ENCODE measurements at regions not wholly inside any gene's neighbourhood (a gene's known extent, or its start where the extent isn't known, plus 50 kb on each side); places are given as distances from the start of the nearest gene placed in this dataset.

- H3K4me3 ChIP-seq (ENCODE audit: low read depth, low read length), result no peak overlapping the region
- no peak for DNase-seq (ENCODE audit: low read depth)
- TF ChIP-seq CTCF (IDR thresholded peaks at IDR 0.05; ENCODE audit: insufficient read depth, low read depth, low read length, missing control alignments), result no peak
These were observed 80.3 kb downstream of the THNSL2 start for GRCh38 chr2:88250404-88250803.

GRCh38 chr2:88248280-88248828, 78.2 kb downstream of the THNSL2 start:
- no peak for TF ChIP-seq CTCF (IDR thresholded peaks at IDR 0.05; ENCODE audit: insufficient read depth, low read depth, low read length, missing control alignments)
- no peak overlapping the region for H3K4me3 ChIP-seq (ENCODE audit: low read depth, low read length)
- no peak for DNase-seq (ENCODE audit: low read depth)

GRCh38 chr2:88247531-88247930, 77.4 kb downstream of the THNSL2 start:
- DNase-seq (ENCODE audit: low read depth), result peak; percentile 2
- H3K4me3 ChIP-seq (ENCODE audit: low read depth, low read length), result no peak overlapping the region
- no peak for TF ChIP-seq CTCF (IDR thresholded peaks at IDR 0.05; ENCODE audit: insufficient read depth, low read depth, low read length, missing control alignments)

- DNase-seq (ENCODE audit: low read depth), result no peak
- H3K4me3 ChIP-seq (ENCODE audit: low read depth, low read length), result no peak overlapping the region
- TF ChIP-seq CTCF (IDR thresholded peaks at IDR 0.05; ENCODE audit: insufficient read depth, low read depth, low read length, missing control alignments), result no peak
These were observed 75.0 kb downstream of the THNSL2 start for GRCh38 chr2:88245109-88245508.

GRCh38 chr2:88239781-88240180, 69.6 kb downstream of the THNSL2 start:
- no peak for TF ChIP-seq CTCF (IDR thresholded peaks at IDR 0.05; ENCODE audit: insufficient read depth, low read depth, low read length, missing control alignments)
- no peak overlapping the region for H3K4me3 ChIP-seq (ENCODE audit: low read depth, low read length)
- DNase-seq (ENCODE audit: low read depth), result peak; percentile 4

- TF ChIP-seq CTCF (IDR thresholded peaks at IDR 0.05; ENCODE audit: insufficient read depth, low read depth, low read length, missing control alignments), result no peak
- no peak for DNase-seq (ENCODE audit: low read depth)
- no peak overlapping the region for H3K4me3 ChIP-seq (ENCODE audit: low read depth, low read length)
These were observed 66.5 kb downstream of the THNSL2 start for GRCh38 chr2:88236666-88237065.
